Neural cell (in vitro differentiated cells): ENCODE measurements at regions not wholly inside any gene's neighbourhood (a gene's known extent, or its start where the extent isn't known, plus 50 kb on each side); places are given as distances from the start of the nearest gene placed in this dataset.

ENCODE experiments used
- EZH2 ChIP-seq: fragments of 200-600, 300-800 bp; shearing (Covaris generic), sonication (generic); IDR thresholded peaks from 2 replicates; pipeline ENCODE4 v1.6.1; 2014; ENCODE audit warnings: antibody characterized with exemption, low read length, borderline replicate concordance, mild to moderate bottlenecking; ENCODE audit not compliant: insufficient read depth, poor library complexity, severe bottlenecking
- MXI1 ChIP-seq: fragments of 450-650 bp; conservative IDR thresholded peaks from 2 replicates; pipeline ENCODE4 v1.6.1; 2014; ENCODE audit warnings: antibody characterized with exemption, mild to moderate bottlenecking; ENCODE audit not compliant: poor library complexity, severe bottlenecking
- POLR2AphosphoS5 ChIP-seq: IDR thresholded peaks from 2 replicates; pipeline ENCODE4 v1.6.1; 2012
- RAD21 ChIP-seq: fragments of 450-650 bp; conservative IDR thresholded peaks from 2 replicates; pipeline ENCODE4 v1.6.1; 2014; ENCODE audit warnings: antibody characterized with exemption, mild to moderate bottlenecking, moderate library complexity
- TAF1 ChIP-seq: IDR thresholded peaks from 2 replicates; pipeline ENCODE4 v1.6.1; 2012; ENCODE audit warnings: low read depth
- TF ChIP-seq, protein P1 (sequence below): IDR thresholded peaks from 2 replicates; pipeline ENCODE4 v1.6.1; 2012; ENCODE audit warnings: borderline replicate concordance
- TF ChIP-seq, protein P2 (sequence below): fragments of 450-650 bp; IDR thresholded peaks from 2 replicates; pipeline ENCODE4 v1.5.1; 2014; ENCODE audit warnings: antibody characterized with exemption, mild to moderate bottlenecking, moderate library complexity; ENCODE audit not compliant: poor library complexity, severe bottlenecking

DNA sequence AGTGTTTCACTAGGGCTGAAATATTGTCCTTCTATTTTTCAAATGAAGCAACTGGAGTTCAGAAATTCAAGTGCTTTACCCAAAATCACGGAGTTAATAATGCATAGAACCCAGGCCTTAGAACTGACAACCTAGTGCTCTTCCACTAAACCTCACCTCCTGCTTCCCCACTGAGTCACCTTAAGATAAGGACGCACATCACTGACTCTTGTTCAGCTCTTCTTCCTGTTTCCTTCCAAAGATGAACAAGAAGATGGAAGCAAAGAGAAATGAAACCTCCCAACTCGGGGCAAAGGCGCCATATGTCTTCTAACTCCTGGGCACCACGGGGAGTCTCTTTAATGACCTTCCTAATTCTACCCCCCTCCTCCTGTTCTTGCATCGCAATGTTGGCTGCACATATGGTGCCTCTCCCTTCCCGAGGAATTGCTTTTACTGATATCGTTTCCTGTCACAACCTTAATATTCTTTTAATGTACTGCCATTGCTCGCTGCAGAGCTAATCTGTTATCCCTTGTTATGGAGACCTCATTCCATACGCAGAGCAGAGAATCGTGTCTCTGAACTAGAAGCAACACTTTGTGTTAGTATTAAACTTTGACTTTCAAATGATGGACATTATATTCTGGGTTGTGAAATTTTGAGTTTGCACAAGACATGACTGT lies 591.4 kb downstream of the TMEM114 start:
- TF ChIP-seq, protein P1, sequence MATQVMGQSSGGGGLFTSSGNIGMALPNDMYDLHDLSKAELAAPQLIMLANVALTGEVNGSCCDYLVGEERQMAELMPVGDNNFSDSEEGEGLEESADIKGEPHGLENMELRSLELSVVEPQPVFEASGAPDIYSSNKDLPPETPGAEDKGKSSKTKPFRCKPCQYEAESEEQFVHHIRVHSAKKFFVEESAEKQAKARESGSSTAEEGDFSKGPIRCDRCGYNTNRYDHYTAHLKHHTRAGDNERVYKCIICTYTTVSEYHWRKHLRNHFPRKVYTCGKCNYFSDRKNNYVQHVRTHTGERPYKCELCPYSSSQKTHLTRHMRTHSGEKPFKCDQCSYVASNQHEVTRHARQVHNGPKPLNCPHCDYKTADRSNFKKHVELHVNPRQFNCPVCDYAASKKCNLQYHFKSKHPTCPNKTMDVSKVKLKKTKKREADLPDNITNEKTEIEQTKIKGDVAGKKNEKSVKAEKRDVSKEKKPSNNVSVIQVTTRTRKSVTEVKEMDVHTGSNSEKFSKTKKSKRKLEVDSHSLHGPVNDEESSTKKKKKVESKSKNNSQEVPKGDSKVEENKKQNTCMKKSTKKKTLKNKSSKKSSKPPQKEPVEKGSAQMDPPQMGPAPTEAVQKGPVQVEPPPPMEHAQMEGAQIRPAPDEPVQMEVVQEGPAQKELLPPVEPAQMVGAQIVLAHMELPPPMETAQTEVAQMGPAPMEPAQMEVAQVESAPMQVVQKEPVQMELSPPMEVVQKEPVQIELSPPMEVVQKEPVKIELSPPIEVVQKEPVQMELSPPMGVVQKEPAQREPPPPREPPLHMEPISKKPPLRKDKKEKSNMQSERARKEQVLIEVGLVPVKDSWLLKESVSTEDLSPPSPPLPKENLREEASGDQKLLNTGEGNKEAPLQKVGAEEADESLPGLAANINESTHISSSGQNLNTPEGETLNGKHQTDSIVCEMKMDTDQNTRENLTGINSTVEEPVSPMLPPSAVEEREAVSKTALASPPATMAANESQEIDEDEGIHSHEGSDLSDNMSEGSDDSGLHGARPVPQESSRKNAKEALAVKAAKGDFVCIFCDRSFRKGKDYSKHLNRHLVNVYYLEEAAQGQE: no peak
- TF ChIP-seq, protein P2, sequence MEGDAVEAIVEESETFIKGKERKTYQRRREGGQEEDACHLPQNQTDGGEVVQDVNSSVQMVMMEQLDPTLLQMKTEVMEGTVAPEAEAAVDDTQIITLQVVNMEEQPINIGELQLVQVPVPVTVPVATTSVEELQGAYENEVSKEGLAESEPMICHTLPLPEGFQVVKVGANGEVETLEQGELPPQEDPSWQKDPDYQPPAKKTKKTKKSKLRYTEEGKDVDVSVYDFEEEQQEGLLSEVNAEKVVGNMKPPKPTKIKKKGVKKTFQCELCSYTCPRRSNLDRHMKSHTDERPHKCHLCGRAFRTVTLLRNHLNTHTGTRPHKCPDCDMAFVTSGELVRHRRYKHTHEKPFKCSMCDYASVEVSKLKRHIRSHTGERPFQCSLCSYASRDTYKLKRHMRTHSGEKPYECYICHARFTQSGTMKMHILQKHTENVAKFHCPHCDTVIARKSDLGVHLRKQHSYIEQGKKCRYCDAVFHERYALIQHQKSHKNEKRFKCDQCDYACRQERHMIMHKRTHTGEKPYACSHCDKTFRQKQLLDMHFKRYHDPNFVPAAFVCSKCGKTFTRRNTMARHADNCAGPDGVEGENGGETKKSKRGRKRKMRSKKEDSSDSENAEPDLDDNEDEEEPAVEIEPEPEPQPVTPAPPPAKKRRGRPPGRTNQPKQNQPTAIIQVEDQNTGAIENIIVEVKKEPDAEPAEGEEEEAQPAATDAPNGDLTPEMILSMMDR: no peak
- TF ChIP-seq MXI1: no peak
- no peak for TF ChIP-seq POLR2AphosphoS5
- no peak for TF ChIP-seq TAF1
- TF ChIP-seq EZH2: no peak
- TF ChIP-seq RAD21: no peak
